ENCODE measurements at regions not wholly inside any gene's neighbourhood (a gene's known extent, or its start where the extent isn't known, plus 50 kb on each side); places are given as distances from the start of the nearest gene placed in this dataset.

GRCh38 chr5:158303275-158303674, 444.3 kb upstream of the CLINT1 start (continued):
- TF ChIP-seq CEBPZ (IDR thresholded peaks at IDR 0.05; ENCODE audit: low read depth, low read length), result no peak
- TF ChIP-seq IRF3 (IDR thresholded peaks at IDR 0.05), result no peak
- TF ChIP-seq ESRRA (IDR thresholded peaks at IDR 0.05; ENCODE audit: low read length), result no peak

GRCh38 chr5:158302029-158302428, 443.1 kb upstream of the CLINT1 start:
- Histone ChIP-seq H2AFZ (ENCODE audit: control insufficient read depth, low read depth, low read length) (no peak overlapping the region), H3K4me1 (ENCODE audit: control insufficient read depth, insufficient read depth, low read length) (no peaks in the 10 kb centered on the region), H3K9me3 (replicated peaks; ENCODE audit: control insufficient read depth, insufficient read depth, low read length) (no peaks in the 10 kb centered on the region; the same call in 2 of the 3 replicates), H3K9ac (ENCODE audit: control insufficient read depth, insufficient read depth, low read length) (no peak overlapping the region), H3K79me2 (ENCODE audit: control insufficient read depth, insufficient read depth, low read length) (no peaks in the 10 kb centered on the region), H3K27me3 (replicated peaks in 1 of 2; ENCODE audit: control insufficient read depth in 2 of 2, insufficient read depth in 2 of 2, low read length in 1 of 2) (no peaks in the 10 kb centered on the region; a peak in 1 of 4 replicates), H3K27ac (ENCODE audit: control insufficient read depth, insufficient read depth) (no peak overlapping the region), H3K4me2 (ENCODE audit: control insufficient read depth, insufficient read depth) (no peak overlapping the region), H3K36me3 (ENCODE audit: control insufficient read depth in 2 of 2, insufficient read depth in 2 of 2, low read length in 1 of 2) (no peaks in the 10 kb centered on the region), H3K4me3 (no peak overlapping the region), H4K20me1 (ENCODE audit: control insufficient read depth, insufficient read depth) (no peaks in the 10 kb centered on the region)
- no peak for TF ChIP-seq GABPA (IDR thresholded peaks at IDR 0.05; ENCODE audit: low read depth)
- no peak for TF ChIP-seq NR2C1 (IDR thresholded peaks at IDR 0.05)
- TF ChIP-seq CREM (IDR thresholded peaks at IDR 0.05; ENCODE audit: low read depth), result no peak
- no peak for TF ChIP-seq JUND (IDR thresholded peaks at IDR 0.05; ENCODE audit: low read depth, low read length)
- TF ChIP-seq USF2 (IDR thresholded peaks at IDR 0.05; ENCODE audit: borderline replicate concordance, low read depth, low read length), result no peak
- no peak for TF ChIP-seq TCF3 (IDR thresholded peaks at IDR 0.05; ENCODE audit: borderline replicate concordance, insufficient read depth, low read depth, low read length)
- TF ChIP-seq SMAD5 (IDR thresholded peaks at IDR 0.05; ENCODE audit: low read depth), result no peak
- no peak for TF ChIP-seq CBX5 (IDR thresholded peaks at IDR 0.05; ENCODE audit: low read depth)
- DNase-seq (ENCODE audit: low read depth, low spot score) (no peak), ATAC-seq (no peak), FAIRE-seq (no peak)
- BruUV-seq (replicated peaks), result no TSS peak
- ChIA-PET POLR2A (no interaction called here), CTCF (no interaction called here), SMC1A (ENCODE audit: uncharacterized antibody, unreplicated experiment) (interaction anchor here (1.1 to 1.4 kb wide), 2 partner anchors 13 to 212 kb away, joined by 3 read pairs; no protein-coding TSS in a partner anchor), RAD21 (ENCODE audit: unreplicated experiment) (no interaction called here)
- intact Hi-C loops (cut with micrococcal nuclease; ENCODE audit: unreplicated experiment) (no loop called here), in situ Hi-C loops (cut with MboI) (no loop called here)
- WGBS (ENCODE audit: insufficient coverage, insufficient replicate concordance, low lambda C conversion rate, missing lambda C conversion rate), result 37% methylated on average over 2 of the region's 2 CpGs
